Upper lobe of left lung (tissue), 4 donors: ENCODE measurements at regions not wholly inside any gene's neighbourhood (a gene's known extent, or its start where the extent isn't known, plus 50 kb on each side); places are given as distances from the start of the nearest gene placed in this dataset.

Source experiments
- CTCF ChIP-seq, 6 experiments: fragments of 450-650 bp in 4 of 6; fragments of 200-600 bp in 2 of 6; sonication (generic) in 2 of 6; IDR thresholded peaks; one replicate each; pipeline ENCODE4 v1.5.1; 2016 to 2019; ENCODE audit warnings: antibody characterized with exemption in 6 of 6
- POLR2A ChIP-seq, 4 donors: fragments of 450-650 bp; IDR thresholded peaks; one replicate each; pipeline ENCODE4 v1.5.1; 2016 to 2017; ENCODE audit warnings: antibody characterized with exemption in 4 of 4, mild to moderate bottlenecking in 2 of 4
- POLR2AphosphoS5 ChIP-seq, 2 donors: sonication (generic); formaldehyde crosslinking; IDR thresholded peaks; one replicate each; pipeline ENCODE4 v1.5.1; 2017; ENCODE audit warnings: antibody characterized with exemption in 2 of 2

- TF ChIP-seq POLR2AphosphoS5 (IDR thresholded peaks at IDR 0.05) (no peak), CTCF (IDR thresholded peaks at IDR 0.05) (no peak), POLR2A (IDR thresholded peaks at IDR 0.05) (no peak)
Observed at GRCh38 chr12:93960521-93960920, 187.9 kb upstream of the PLXNC1 start.
